OCI-LY3 (cell line): ENCODE measurements at regions not wholly inside any gene's neighbourhood (a gene's known extent, or its start where the extent isn't known, plus 50 kb on each side); places are given as distances from the start of the nearest gene placed in this dataset.

Experiments used
- H2AFZ ChIP-seq: fragments of 200-600, 300-600 bp; shearing (Covaris generic); 2 replicates; pipeline ENCODE4 v1.6.0; 2014; ENCODE audit warnings: antibody characterized with exemption, low read depth, low read length
- H3K27ac ChIP-seq: fragments of 200-600, 300-600 bp; sonication (generic); 2 replicates; pipeline ENCODE4 v1.5.1; 2014; ENCODE audit warnings: mild to moderate bottlenecking, low read length, moderate library complexity, mixed read lengths
- H3K27me3 ChIP-seq: fragments of 200-600, 300-600 bp; sonication (generic); 2 replicates; pipeline ENCODE4 v1.6.1; 2014; ENCODE audit warnings: low read depth, low read length, mixed read lengths
- H3K36me3 ChIP-seq: fragments of 200-600, 300-600 bp; sonication (generic); replicated peaks from 2 replicates; pipeline ENCODE3; 2014; ENCODE audit warnings: low read depth, low read length, mixed read lengths
- H3K4me1 ChIP-seq: fragments of 300-600, 200-600 bp; sonication (generic); 2 replicates; pipeline ENCODE4 v1.6.1; 2014; ENCODE audit warnings: low read length, mixed read lengths
- H3K4me2 ChIP-seq: fragments of 200-600, 300-600 bp; sonication (generic); 2 replicates; pipeline ENCODE4 v1.6.1; 2014; ENCODE audit warnings: low read length, mixed read lengths
- H3K4me3 ChIP-seq: fragments of 300-600, 200-600 bp; sonication (generic); 2 replicates; pipeline ENCODE4 v1.5.1; 2014; ENCODE audit warnings: antibody characterized with exemption, mild to moderate bottlenecking, low read length, moderate library complexity
- H3K79me2 ChIP-seq: fragments of 300-600, 200-600 bp; shearing (Covaris generic); 2 replicates; pipeline ENCODE4 v1.6.1; 2014; ENCODE audit warnings: mild to moderate bottlenecking, low read length, mixed read lengths
- H3K9ac ChIP-seq: fragments of 300-600, 200-600 bp; shearing (Covaris generic); 2 replicates; pipeline ENCODE4 v1.6.0; 2014; ENCODE audit warnings: mild to moderate bottlenecking, low read length, moderate library complexity
- H3K9me3 ChIP-seq: fragments of 200-600, 300-600 bp; shearing (Covaris generic); 2 replicates; pipeline ENCODE4 v1.6.1; 2014; ENCODE audit warnings: low read length, mixed read lengths; ENCODE audit not compliant: insufficient read depth
- H4K20me1 ChIP-seq: fragments of 200-600, 300-600 bp; sonication (generic); 2 replicates; pipeline ENCODE4 v1.6.1; 2016; ENCODE audit warnings: low read length, mixed read lengths; ENCODE audit not compliant: insufficient read depth
- EZH2phosphoT487 ChIP-seq: fragments of 200-600 bp; shearing (Covaris generic); IDR thresholded peaks from 2 replicates; pipeline ENCODE4 v1.6.1; 2018; ENCODE audit warnings: antibody characterized with exemption, mixed run types, low read depth
- TF ChIP-seq, protein P1 (sequence below): fragments of 200-600, 300-600 bp; sonication (generic); IDR thresholded peaks from 2 replicates; pipeline ENCODE4 v1.5.1; 2014; ENCODE audit warnings: antibody characterized with exemption, low read length, low read depth

DNA sequence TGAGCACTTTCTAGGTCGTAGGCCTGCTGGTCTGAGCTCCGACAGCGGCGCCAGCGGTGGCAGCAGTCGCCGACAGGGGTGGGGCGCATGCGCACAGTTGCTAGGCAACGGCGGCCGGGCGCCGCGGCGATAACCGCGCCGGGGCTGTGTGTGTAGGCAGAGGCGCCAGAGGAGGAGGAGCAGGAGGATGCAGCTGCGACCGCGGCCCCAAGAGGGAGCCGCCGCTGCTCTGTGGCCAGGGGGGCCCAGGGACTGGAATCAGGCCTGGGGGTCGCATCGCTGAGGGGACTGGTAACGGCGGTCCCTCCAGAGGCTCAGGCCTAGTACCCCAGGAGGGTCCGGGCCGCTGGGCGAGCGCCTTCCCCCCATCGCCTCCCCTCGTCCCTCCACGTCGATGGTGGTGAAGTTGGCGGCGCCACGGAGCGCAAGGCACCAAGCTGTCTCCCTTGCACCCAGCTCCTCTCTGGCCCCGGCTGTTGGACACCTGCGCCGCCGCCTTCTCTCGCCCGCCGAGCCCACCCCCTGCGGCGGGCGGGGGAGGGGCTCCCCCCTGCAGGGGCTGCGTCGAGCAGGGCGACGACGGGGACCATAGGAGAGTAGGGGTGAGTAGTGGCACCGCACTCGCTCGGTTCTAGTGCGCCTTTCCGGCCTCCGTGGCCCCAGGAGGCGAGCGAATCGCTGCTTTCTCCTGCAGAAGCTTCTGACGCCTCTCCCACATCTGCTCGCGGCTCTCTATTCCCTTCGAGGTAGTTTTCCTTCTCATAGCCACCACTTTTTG, 58.6 kb upstream of the ZC4H2 start, which contains the start of gene ZC3H12B:
Gene ZC3H12B (plus strand): TSS at position 159 of the 778 bp plus-strand sequence.
- Histone ChIP-seq H3K27ac (peak within 1 kb of the TSS; percentile 62), H3K36me3 (no peaks in the 10 kb centered on the region)

DNA sequence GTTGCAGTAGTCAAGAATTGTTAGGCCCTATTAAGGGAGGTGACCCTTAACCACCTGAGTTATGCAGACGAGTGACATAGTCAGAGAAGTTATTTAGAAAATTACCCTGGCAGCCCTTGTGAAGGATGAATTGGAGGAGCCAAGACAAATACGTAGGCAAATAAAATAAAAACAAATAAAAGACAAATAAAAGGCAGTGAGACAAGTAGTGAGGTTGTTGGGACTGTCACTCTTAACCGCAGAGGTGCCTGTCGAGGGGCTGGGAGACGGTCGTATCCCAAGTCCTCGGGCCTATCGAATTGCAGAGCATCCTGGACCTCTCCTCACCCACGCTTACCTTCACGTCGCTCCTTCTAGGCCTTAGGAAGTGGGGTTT, 58.0 kb upstream of the ZC4H2 start:
- H3K27ac ChIP-seq, result no peak overlapping the region
- no peaks in the 10 kb centered on the region for H3K36me3 ChIP-seq
- peak overlapping the region; percentile 50 for H3K9ac ChIP-seq
- H3K79me2 ChIP-seq, result no peaks in the 10 kb centered on the region
- H4K20me1 ChIP-seq, result no peaks in the 10 kb centered on the region
- H2AFZ ChIP-seq, result peak overlapping the region; percentile 68
- peak overlapping the region; percentile 86 for H3K4me2 ChIP-seq
- no peaks in the 10 kb centered on the region for H3K27me3 ChIP-seq
- H3K9me3 ChIP-seq, result no peaks in the 10 kb centered on the region
- peaks cover 6% of the 10 kb centered on the region; the same call in 1 of the 2 replicates for H3K4me1 ChIP-seq
- TF ChIP-seq EZH2phosphoT487, result no peak
- TF ChIP-seq, protein P1, sequence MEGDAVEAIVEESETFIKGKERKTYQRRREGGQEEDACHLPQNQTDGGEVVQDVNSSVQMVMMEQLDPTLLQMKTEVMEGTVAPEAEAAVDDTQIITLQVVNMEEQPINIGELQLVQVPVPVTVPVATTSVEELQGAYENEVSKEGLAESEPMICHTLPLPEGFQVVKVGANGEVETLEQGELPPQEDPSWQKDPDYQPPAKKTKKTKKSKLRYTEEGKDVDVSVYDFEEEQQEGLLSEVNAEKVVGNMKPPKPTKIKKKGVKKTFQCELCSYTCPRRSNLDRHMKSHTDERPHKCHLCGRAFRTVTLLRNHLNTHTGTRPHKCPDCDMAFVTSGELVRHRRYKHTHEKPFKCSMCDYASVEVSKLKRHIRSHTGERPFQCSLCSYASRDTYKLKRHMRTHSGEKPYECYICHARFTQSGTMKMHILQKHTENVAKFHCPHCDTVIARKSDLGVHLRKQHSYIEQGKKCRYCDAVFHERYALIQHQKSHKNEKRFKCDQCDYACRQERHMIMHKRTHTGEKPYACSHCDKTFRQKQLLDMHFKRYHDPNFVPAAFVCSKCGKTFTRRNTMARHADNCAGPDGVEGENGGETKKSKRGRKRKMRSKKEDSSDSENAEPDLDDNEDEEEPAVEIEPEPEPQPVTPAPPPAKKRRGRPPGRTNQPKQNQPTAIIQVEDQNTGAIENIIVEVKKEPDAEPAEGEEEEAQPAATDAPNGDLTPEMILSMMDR, result no peak
- peak overlapping the region; percentile 98 for H3K4me3 ChIP-seq

More for the DNA sequence above, 58.6 kb upstream of the ZC4H2 start, which contains the start of gene ZC3H12B:
- Histone ChIP-seq H3K4me2 (peak within 1 kb of the TSS; percentile 86), H4K20me1 (no peaks in the 10 kb centered on the region), H2AFZ (peak within 1 kb of the TSS; percentile 93), H3K27me3 (no peaks in the 10 kb centered on the region), H3K79me2 (no peaks in the 10 kb centered on the region), H3K9ac (peak within 1 kb of the TSS; percentile 85), H3K4me1 (peaks cover 6% of the 10 kb centered on the region; the same call in 1 of the 2 replicates), H3K4me3 (peak within 1 kb of the TSS; percentile 98), H3K9me3 (no peaks in the 10 kb centered on the region)
- TF ChIP-seq, protein P1, result peak; percentile 34
- TF ChIP-seq EZH2phosphoT487, result no peak
